ENCODE measurements at regions not wholly inside any gene's neighbourhood (a gene's known extent, or its start where the extent isn't known, plus 50 kb on each side); places are given as distances from the start of the nearest gene placed in this dataset.
A peak's percentile ranks its signal among the peaks of the same experiment; 100 is the strongest.

- DNase-seq: peak; percentile 8
Observed at GRCh38 chr7:125098377-125098970, 168.8 kb upstream of the POT1 start.

GRCh38 chr7:125090596-125090995, 161.0 kb upstream of the POT1 start:
- DNase-seq: peak; percentile 5

DNA sequence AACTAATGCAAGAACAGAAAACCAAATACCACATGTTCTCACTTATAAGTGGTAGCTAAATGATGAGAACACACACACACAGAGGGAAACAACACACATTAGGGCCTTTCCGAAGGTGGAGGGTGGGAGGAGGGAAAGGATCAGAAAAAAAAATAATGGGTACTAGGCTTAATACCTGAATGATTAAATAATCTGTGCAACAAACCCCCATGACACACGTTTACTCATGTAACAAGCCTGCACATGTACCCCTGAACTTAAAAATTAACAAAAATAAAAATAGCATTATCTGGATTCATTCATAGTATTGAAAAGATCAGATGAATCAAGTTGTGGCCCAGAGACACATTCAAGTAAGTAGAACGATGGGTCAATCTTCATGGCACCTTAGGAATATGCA, 159.5 kb upstream of the POT1 start:
- DNase-seq: no peak

- DNase-seq: no peak
Observed at GRCh38 chr7:125088555-125088954, 158.9 kb upstream of the POT1 start.

GRCh38 chr7:125085084-125085483, 155.5 kb upstream of the POT1 start:
- DNase-seq: no peak

GRCh38 chr7:125084196-125084595, 154.6 kb upstream of the POT1 start:
- no peak for DNase-seq

DNA sequence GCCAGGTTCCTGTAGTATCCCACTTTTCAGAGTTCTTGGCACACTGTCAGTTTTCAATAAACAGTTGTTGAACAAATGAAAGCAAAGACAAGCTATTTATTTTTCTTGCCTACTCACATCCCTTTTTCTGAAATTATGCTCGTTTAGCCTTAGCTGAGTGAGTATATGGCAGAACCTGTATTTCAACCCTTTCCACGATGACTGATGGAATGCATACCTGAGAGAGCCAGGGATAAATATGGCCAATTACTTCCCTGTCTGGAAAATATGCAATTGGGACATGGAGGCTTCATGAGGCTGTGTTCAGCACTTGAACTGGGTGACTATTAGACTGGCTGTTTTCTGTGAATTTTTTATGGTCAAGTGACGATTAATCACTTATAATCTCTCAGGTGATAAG, 144.5 kb upstream of the POT1 start:
- DNase-seq: no peak

GRCh38 chr7:125065546-125065945, 135.9 kb upstream of the POT1 start:
- no peak for DNase-seq

DNA sequence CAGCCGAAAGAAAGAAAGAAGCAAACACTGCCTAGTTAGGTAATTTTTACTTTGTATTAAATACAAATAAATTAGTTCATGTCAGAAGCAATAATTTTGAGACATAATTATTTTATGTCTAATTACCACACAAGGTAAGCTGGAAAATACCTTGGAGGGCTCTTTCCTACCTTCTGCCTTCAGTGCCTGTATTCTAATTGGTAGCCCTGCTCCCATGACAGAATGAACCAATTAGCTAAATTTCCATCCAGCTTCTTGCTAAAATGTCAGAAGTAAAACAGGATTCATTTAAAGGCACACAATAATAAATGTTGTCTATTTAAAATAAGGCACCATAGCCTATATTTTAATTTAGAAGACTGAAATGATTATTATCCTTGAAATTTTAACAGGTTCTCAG, 135.4 kb upstream of the POT1 start:
- no peak for DNase-seq

GRCh38 chr7:125061776-125062397, 132.3 kb upstream of the POT1 start:
- peak; percentile 45 for DNase-seq

GRCh38 chr7:125061083-125061745, 131.6 kb upstream of the POT1 start:
- peak; percentile 11 for DNase-seq

DNA sequence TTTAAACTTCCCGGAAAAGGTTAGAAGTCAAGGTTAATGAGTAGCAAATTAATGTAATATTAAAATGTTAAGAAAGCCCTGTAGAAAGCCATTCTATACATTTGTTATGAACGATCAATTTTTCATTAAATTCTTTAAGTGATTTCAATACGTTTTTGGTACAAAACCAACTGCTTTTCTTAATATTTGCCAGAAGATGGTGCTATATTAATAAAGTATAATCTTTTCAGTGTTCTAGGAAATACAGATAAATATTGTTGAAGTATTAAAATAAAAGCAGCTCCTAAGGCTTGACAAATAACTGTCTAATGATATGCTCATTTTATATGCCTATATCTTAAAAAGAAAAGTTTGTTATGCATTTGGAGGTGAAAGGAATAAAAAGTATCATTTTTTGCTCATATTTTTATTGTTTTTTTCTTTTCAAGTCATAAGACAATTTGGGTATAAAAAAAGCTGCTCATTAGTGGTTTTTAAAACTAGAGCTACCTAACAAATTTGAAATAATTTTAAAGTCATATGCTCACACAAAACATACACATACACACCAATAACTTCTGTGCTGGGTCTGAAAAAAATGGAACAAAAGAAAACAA, 130.3 kb upstream of the POT1 start:
- DNase-seq: peak; percentile 48

- no peak for DNase-seq
Observed at GRCh38 chr7:125057963-125058362, 128.3 kb upstream of the POT1 start.

DNA sequence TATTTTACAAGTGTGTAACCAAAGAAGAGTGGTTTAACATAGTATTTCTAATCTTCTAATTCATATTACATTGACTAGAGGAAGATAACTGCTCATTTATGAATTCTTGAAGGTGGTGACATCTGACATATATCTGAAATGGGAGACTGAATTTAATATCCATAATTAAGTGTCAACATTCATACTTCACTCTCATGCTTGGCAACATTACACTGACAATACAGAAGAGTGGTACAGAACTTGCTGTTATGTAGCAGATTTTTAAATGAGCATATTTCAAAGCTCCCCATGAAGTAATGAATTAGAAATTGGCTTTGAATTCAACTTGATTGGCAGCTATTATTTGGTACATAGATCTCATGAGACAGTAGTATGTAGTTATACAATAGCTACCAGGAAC, 125.8 kb upstream of the POT1 start:
- DNase-seq: no peak

DNA sequence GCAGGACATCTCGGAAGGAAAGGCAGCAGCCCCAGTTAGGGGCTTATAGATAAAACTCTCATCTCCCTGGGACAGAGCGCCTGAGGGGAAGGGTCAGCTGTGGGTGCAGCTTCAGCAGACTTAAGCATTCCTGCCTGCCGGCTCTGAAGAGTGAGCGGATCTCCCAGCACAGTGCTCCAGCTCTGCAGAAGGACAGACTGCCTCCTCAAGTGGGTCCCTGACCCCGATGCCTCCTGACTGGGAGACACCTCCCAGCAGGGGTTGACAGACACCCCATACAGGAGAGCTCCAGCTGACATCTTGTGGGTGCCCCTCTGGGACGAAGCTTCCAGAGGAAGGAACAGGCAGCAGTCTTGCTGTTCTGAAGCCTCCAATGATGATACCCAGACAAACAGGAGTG, 117.1 kb upstream of the POT1 start:
- no peak for DNase-seq

DNA sequence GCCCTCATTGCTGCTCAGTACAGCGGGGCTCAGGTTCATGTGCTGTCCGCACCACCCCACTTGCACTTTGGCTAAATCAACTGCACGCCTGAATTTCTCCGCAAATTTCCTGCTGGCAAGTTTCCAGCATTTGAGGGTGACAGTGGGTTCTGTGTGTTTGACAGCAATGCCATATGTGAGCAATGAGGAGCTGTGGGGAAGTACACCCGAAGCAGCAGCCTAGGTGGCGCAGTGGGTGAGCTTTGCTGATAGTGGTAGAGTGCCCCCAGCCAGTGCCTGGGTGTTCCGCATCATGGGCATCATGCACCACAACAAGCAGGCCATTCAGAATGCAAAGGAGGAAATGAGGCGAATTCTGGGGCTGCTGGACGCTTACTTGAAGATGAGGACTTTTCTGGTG, 103.9 kb upstream of the POT1 start:
- DNase-seq: no peak

DNA sequence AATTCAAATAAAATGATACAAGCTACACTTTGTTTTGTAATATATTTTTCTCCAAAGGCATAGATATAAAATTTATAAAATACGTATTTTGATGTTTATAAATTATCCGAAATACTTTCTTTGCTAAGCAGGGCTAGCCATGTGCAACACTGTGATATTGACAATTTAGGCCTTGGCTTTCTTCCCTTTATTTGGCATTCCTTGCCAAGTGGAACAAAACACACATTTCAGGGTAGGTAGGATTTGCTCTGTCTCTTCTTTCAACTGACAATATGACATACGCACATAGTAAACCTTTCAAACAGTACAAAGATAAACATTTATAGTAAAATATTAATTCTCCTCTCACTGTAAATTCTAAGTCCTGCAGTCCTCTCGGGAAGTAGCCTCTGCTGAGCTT, 103.3 kb upstream of the POT1 start:
- no peak for DNase-seq

DNA sequence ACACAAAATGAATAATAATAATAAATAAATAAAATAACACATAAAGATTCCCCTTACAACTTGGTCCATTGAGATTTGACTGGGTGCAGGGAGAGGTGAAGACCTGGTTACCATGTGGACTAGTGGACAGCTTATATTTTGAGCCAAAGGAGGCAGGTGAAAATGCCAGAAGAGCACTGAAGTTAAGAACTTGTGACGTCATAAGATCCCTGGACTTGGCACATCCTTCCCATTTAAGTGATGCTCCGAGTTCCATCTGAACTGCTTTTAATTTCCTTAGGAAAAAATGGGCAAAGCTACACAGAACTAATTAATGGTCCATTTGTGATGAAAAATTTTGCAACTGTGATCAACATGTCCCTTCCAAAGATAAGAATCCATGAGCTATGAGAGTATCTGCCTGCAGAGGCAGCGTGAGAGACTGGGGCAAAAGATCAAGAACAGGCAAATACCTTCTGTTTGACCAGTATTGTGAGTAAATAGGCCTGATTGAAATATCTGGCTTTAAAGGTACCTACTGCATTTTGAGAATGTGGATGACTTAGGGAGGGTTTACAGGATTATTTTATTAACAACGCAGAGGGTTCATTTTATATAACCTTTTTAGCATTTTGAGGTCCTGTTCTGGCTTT, 101.2 kb upstream of the POT1 start:
- DNase-seq: no peak

DNA sequence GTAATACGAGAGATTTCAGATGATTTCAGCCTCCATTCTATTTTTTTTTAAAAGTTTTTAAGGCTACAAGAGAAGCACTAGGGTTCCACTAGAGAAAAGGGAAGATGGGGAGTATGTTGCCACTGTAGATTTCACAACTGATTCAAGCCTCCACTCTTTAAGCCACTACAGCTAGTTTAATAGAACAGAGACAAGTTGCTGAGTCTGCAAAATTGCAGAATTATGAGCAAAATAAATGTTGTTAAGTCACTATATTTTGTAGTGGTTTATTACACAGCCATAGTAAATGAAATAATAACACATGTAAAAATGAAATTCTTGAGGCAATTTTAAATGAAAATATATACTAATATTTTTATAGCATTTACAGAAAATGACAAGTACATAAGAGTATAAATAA, 96.0 kb upstream of the POT1 start:
- no peak for DNase-seq

DNA sequence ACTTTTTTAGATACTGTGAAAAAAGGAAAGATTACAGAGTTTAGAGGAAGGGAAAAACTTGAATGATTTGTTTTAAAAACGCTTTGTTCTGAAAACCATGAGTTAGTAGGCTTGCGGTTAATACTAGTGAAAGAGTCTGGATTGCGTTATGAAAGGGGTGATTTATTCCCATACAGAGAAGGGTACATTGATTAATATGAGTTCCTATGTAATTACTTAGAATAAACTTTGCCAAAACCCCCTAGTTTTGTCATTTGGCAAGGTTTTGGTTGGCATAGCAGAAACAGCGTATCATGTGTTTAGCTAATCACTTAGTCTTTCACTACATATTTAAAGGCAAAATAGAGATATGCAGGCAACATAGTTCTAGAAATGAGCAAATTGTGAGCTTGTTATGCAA, 91.2 kb upstream of the POT1 start:
- no peak for DNase-seq

DNA sequence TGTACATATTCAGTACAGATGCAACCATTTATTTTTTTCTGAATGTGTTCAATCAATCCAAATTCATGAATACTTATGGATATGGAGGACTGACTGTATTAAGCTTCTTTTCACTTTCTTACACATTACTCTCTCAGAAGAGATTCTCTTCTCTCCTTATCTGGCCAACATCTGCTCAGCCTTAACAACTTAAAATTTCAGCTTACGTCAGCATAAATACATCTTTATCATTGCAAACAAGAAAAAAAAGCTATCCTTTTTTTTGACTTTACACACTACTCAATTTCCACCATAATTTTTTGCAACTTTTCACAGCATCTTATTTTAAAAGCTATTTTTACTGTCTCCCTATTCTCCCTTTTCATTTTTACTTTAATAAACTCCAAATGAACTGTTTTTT, 80.9 kb upstream of the POT1 start:
- no peak for DNase-seq

DNA sequence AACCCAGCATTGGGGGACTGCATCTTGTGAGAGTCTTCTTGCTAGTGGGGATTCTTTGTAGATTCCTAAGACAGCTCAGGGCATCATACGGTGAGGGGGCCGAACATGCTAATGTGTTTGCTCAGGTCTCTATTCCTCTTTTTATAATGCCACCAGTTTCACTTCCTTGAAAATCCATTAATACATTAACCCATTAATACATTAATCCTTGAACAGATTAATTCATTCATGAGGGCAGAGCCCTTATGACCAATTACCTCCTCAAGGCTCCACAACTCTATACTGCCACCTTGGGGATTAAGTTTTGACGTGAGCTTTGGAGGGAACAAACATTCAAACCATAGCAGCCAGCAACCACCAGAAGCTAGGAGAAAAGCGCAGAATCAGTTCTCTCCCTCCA, 67.2 kb upstream of the POT1 start:
- DNase-seq: no peak

- peak; percentile 70 for DNase-seq
Observed at GRCh38 chr7:124992851-124993562, 63.4 kb upstream of the POT1 start.

All from HCEC 1CT (cell line).